HG03342 (cell line): ENCODE measurements at regions not wholly inside any gene's neighbourhood (a gene's known extent, or its start where the extent isn't known, plus 50 kb on each side); places are given as distances from the start of the nearest gene placed in this dataset.
"Not testable (repeated sequence)": the region's sequence is repeated elsewhere in the genome, so short reads cannot be mapped to it uniquely, and the experiment has no call there.

Experiments
- ATAC-seq: cut with Tn5 transposase; IDR thresholded peaks from one replicate; pipeline ENCODE4 v1.9.1; 2021; ENCODE audit warnings: mild to moderate bottlenecking, moderate library complexity; ENCODE audit not compliant: unreplicated experiment

- ATAC-seq = no peak
These were observed 383.4 kb downstream of the USP25 start for GRCh38 chr21:16113052-16113715.

- no peak for ATAC-seq
These were observed 385.7 kb downstream of the USP25 start for GRCh38 chr21:16115461-16115860.

- ATAC-seq = no peak
These were observed 386.3 kb downstream of the USP25 start for GRCh38 chr21:16116069-16116468.

- ATAC-seq = no peak
These were observed 387.0 kb downstream of the USP25 start for GRCh38 chr21:16116798-16117197.

GRCh38 chr21:16117331-16117730 lies 387.5 kb downstream of the USP25 start:
- ATAC-seq = no peak

- ATAC-seq = no peak
These were observed 388.2 kb downstream of the USP25 start for GRCh38 chr21:16117851-16118590.

- ATAC-seq = no peak
These were observed 394.8 kb downstream of the USP25 start for GRCh38 chr21:16124378-16125138.

GRCh38 chr21:16125274-16125673 lies 395.5 kb downstream of the USP25 start:
- ATAC-seq = no peak

- ATAC-seq = not testable (repeated sequence)
These were observed 402.7 kb downstream of the USP25 start for GRCh38 chr21:16132453-16132852.

GRCh38 chr21:16133248-16133647 lies 403.5 kb downstream of the USP25 start:
- ATAC-seq = no peak

GRCh38 chr21:16134134-16134533 lies 404.4 kb downstream of the USP25 start:
- no peak for ATAC-seq

GRCh38 chr21:16137106-16137505 lies 407.3 kb downstream of the USP25 start:
- ATAC-seq = no peak

- ATAC-seq = no peak
These were observed 415.3 kb downstream of the USP25 start for GRCh38 chr21:16145052-16145451.

- no peak for ATAC-seq
These were observed 415.7 kb downstream of the USP25 start for GRCh38 chr21:16145479-16145878.

- ATAC-seq = no peak
These were observed 424.5 kb downstream of the USP25 start for GRCh38 chr21:16154321-16154720.

- ATAC-seq = no peak
These were observed 425.3 kb downstream of the USP25 start for GRCh38 chr21:16154951-16155635.

GRCh38 chr21:16156841-16157489 lies 427.2 kb downstream of the USP25 start:
- no peak for ATAC-seq

- ATAC-seq = no peak
These were observed 429.6 kb downstream of the USP25 start for GRCh38 chr21:16159213-16159970.

GRCh38 chr21:16159971-16160350 lies 430.2 kb downstream of the USP25 start:
- ATAC-seq = no peak

GRCh38 chr21:16162953-16163352 lies 433.2 kb downstream of the USP25 start:
- ATAC-seq = no peak
